ENCODE measurements at regions not wholly inside any gene's neighbourhood (a gene's known extent, or its start where the extent isn't known, plus 50 kb on each side); places are given as distances from the start of the nearest gene placed in this dataset.
A peak's percentile ranks its signal among the peaks of the same experiment; 100 is the strongest.

- H3F3A ChIP-seq (replicated peaks; ENCODE audit: insufficient read depth) = no peaks in the 10 kb centered on the region
- no peak overlapping the region for H3K9ac ChIP-seq
- H3K27me3 ChIP-seq (ENCODE audit: insufficient read depth) = no peaks in the 10 kb centered on the region
- no peaks in the 10 kb centered on the region for H3K79me2 ChIP-seq (ENCODE audit: insufficient read depth)
- no peak overlapping the region for H2AFZ ChIP-seq (ENCODE audit: low read depth)
- no peaks in the 10 kb centered on the region for H3K36me3 ChIP-seq (replicated peaks in 1 of 2; ENCODE audit: control insufficient read depth in 1 of 2, insufficient read depth in 2 of 2, low read length in 1 of 2)
- no peaks in the 10 kb centered on the region for H3K9me2 ChIP-seq
- no peak overlapping the region for H3K4me2 ChIP-seq
- no peak overlapping the region for H3K4me3 ChIP-seq (ENCODE audit: low read depth in 2 of 2, low read length in 1 of 2)
- peaks cover 0 to 11% of the 10 kb centered on the region in 2 experiments; a peak in 2 of 4 replicates for H3K4me1 ChIP-seq (ENCODE audit: control insufficient read depth in 1 of 2, insufficient read depth in 2 of 2, low read depth in 1 of 2, low read length in 1 of 2)
- DNase-seq = peak; percentile 58
- ChIA-PET CTCF (interaction anchor here (0.8 kb wide), 1 partner anchor 237 kb away, joined by 3 read pairs; no protein-coding TSS in a partner anchor), POLR2A (interaction anchor here (0.7 kb wide), 1 partner anchor 117 kb away, joined by 3 read pairs; no protein-coding TSS in a partner anchor)
- H3K9me3 ChIP-seq = no peaks in the 10 kb centered on the region
- H3K27ac ChIP-seq (ENCODE audit: low read depth in 2 of 2, low read length in 1 of 2) = peak overlapping the region in 1 of 2 experiments; percentile 85; a peak in 2 of 4 replicates
- H4K20me1 ChIP-seq (ENCODE audit: insufficient read depth) = no peaks in the 10 kb centered on the region
- TF ChIP-seq SMC3 (IDR thresholded peaks at IDR 0.05; ENCODE audit: low read depth, low read length) (0 out of 2 replicates have a peak, but pooled peaks have one; percentile 10), GABPA (IDR thresholded peaks at IDR 0.05; ENCODE audit: low read depth) (no peak), FOSL2 (IDR thresholded peaks at IDR 0.05; ENCODE audit: borderline replicate concordance, low read depth) (no peak), EZH2phosphoT487 (IDR thresholded peaks at IDR 0.05; ENCODE audit: borderline replicate concordance, low read depth) (no peak), POLR2AphosphoS5 (IDR thresholded peaks at IDR 0.05; ENCODE audit: low read depth, low read length) (peak; percentile 29; the same call in 1 of the 2 replicates), EP300 (IDR thresholded peaks at IDR 0.05; ENCODE audit: borderline replicate concordance in 1 of 2, low read depth in 1 of 2, low read length in 1 of 2) (peak in 1 of 2 experiments; percentile 98; a peak in 2 of 4 replicates), ELF1 (IDR thresholded peaks at IDR 0.05) (no peak), MAX (IDR thresholded peaks at IDR 0.05; ENCODE audit: low read depth) (no peak), MEF2A (IDR thresholded peaks at IDR 0.05; ENCODE audit: borderline replicate concordance, low read depth) (no peak), MXI1 (IDR thresholded peaks at IDR 0.05; ENCODE audit: low read depth, low read length) (peak; percentile 44; the same call in 1 of the 2 replicates), USF1 (IDR thresholded peaks at IDR 0.05; ENCODE audit: borderline replicate concordance, low read depth) (no peak), SIN3A (IDR thresholded peaks at IDR 0.05; ENCODE audit: borderline replicate concordance, low read depth, low read length) (no peak), GATA2 (CRISPR knock-in tag; IDR thresholded peaks at IDR 0.05) (peak; percentile 97), CTCF (IDR thresholded peaks at IDR 0.05) (no peak), JUND (IDR thresholded peaks at IDR 0.05) (no peak), YY1 (IDR thresholded peaks at IDR 0.05; ENCODE audit: low read depth) (no peak), RFX5 (IDR thresholded peaks at IDR 0.05; ENCODE audit: low read length) (no peak), IRF3 (IDR thresholded peaks at IDR 0.05; ENCODE audit: low read depth, low read length) (no peak), FOXM1 (IDR thresholded peaks at IDR 0.05; ENCODE audit: low read depth) (no peak), CHD2 (IDR thresholded peaks at IDR 0.05; ENCODE audit: low read length, partially characterized antibody) (peak; percentile 79), NRF1 (IDR thresholded peaks at IDR 0.05; ENCODE audit: low read depth, low read length) (no peak)
- TF ChIP-seq, protein P1, sequence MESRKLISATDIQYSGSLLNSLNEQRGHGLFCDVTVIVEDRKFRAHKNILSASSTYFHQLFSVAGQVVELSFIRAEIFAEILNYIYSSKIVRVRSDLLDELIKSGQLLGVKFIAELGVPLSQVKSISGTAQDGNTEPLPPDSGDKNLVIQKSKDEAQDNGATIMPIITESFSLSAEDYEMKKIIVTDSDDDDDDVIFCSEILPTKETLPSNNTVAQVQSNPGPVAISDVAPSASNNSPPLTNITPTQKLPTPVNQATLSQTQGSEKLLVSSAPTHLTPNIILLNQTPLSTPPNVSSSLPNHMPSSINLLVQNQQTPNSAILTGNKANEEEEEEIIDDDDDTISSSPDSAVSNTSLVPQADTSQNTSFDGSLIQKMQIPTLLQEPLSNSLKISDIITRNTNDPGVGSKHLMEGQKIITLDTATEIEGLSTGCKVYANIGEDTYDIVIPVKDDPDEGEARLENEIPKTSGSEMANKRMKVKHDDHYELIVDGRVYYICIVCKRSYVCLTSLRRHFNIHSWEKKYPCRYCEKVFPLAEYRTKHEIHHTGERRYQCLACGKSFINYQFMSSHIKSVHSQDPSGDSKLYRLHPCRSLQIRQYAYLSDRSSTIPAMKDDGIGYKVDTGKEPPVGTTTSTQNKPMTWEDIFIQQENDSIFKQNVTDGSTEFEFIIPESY (IDR thresholded peaks at IDR 0.05; ENCODE audit: borderline replicate concordance, low read depth) = no peak
- TF ChIP-seq, protein P2, sequence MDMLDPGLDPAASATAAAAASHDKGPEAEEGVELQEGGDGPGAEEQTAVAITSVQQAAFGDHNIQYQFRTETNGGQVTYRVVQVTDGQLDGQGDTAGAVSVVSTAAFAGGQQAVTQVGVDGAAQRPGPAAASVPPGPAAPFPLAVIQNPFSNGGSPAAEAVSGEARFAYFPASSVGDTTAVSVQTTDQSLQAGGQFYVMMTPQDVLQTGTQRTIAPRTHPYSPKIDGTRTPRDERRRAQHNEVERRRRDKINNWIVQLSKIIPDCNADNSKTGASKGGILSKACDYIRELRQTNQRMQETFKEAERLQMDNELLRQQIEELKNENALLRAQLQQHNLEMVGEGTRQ (IDR thresholded peaks at IDR 0.05; ENCODE audit: borderline replicate concordance, low read depth, low read length) = no peak
- TF ChIP-seq, protein P3, sequence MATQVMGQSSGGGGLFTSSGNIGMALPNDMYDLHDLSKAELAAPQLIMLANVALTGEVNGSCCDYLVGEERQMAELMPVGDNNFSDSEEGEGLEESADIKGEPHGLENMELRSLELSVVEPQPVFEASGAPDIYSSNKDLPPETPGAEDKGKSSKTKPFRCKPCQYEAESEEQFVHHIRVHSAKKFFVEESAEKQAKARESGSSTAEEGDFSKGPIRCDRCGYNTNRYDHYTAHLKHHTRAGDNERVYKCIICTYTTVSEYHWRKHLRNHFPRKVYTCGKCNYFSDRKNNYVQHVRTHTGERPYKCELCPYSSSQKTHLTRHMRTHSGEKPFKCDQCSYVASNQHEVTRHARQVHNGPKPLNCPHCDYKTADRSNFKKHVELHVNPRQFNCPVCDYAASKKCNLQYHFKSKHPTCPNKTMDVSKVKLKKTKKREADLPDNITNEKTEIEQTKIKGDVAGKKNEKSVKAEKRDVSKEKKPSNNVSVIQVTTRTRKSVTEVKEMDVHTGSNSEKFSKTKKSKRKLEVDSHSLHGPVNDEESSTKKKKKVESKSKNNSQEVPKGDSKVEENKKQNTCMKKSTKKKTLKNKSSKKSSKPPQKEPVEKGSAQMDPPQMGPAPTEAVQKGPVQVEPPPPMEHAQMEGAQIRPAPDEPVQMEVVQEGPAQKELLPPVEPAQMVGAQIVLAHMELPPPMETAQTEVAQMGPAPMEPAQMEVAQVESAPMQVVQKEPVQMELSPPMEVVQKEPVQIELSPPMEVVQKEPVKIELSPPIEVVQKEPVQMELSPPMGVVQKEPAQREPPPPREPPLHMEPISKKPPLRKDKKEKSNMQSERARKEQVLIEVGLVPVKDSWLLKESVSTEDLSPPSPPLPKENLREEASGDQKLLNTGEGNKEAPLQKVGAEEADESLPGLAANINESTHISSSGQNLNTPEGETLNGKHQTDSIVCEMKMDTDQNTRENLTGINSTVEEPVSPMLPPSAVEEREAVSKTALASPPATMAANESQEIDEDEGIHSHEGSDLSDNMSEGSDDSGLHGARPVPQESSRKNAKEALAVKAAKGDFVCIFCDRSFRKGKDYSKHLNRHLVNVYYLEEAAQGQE (IDR thresholded peaks at IDR 0.05; ENCODE audit: low read depth, low read length) = no peak
Measured at GRCh38 chr2:123791684-123792083, 233.4 kb upstream of the CNTNAP5 start.

All from SK-N-SH (cell line).